Fibroblast of the aortic adventitia (primary cell): ENCODE measurements at regions not wholly inside any gene's neighbourhood (a gene's known extent, or its start where the extent isn't known, plus 50 kb on each side); places are given as distances from the start of the nearest gene placed in this dataset.

Experiments used
- DNase-seq: peaks from one replicate; pipeline ENCODE4 v3.0.0-alpha.2; 2010; ENCODE audit warnings: low read depth
- H3K4me3 ChIP-seq: 2 replicates; pipeline ENCODE4 v1.5.1; 2011; ENCODE audit warnings: low read depth, mild to moderate bottlenecking, control low read depth, low read length, moderate library complexity
- TF ChIP-seq, protein P1 (sequence below): IDR thresholded peaks from 2 replicates; pipeline ENCODE4 v1.5.1; 2011; ENCODE audit warnings: mild to moderate bottlenecking, low read length, control low read depth, inconsistent platforms; ENCODE audit not compliant: insufficient read depth

DNA sequence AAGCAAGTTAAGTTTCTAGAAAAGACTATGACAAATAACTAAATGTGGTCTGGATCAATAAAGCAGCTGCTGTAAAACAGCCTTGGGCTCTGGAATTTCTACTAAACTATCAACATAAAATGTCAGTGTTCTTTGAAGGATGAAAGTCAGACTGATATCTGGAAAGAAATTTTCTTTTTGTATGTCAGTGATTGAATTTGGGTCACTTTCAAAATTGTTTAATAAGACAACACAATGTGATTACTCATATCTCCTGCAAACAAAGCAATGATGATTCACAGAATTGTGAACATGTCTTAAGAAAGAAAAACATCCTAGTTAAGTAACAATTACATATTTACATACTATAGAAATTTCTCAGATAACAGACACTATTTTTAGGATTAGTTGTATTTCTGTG is 826.4 kb downstream of the PLA2G4A start:
- TF ChIP-seq, protein P1, sequence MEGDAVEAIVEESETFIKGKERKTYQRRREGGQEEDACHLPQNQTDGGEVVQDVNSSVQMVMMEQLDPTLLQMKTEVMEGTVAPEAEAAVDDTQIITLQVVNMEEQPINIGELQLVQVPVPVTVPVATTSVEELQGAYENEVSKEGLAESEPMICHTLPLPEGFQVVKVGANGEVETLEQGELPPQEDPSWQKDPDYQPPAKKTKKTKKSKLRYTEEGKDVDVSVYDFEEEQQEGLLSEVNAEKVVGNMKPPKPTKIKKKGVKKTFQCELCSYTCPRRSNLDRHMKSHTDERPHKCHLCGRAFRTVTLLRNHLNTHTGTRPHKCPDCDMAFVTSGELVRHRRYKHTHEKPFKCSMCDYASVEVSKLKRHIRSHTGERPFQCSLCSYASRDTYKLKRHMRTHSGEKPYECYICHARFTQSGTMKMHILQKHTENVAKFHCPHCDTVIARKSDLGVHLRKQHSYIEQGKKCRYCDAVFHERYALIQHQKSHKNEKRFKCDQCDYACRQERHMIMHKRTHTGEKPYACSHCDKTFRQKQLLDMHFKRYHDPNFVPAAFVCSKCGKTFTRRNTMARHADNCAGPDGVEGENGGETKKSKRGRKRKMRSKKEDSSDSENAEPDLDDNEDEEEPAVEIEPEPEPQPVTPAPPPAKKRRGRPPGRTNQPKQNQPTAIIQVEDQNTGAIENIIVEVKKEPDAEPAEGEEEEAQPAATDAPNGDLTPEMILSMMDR: no peak
- H3K4me3 ChIP-seq: no peak overlapping the region
- peak; percentile 5 for DNase-seq

DNA sequence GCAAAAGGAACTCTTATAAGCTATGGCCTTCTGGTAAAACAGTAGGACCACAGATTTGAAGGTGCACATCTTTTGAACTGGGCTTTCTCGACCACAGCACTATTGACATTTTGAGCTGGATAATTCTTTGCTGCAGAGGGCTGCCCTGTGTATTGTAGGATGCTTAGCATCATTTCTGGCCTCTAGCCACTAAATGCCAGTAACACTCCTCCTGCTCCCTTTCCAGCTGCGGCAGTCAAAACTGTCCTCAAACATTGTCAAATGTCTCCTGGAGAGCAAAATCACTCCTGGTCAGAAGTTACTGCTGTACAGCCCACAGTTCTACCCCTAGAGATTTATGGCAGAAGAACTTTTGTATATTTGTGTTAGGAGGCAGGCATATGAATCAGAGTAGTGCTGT is 836.7 kb downstream of the PLA2G4A start:
- DNase-seq: no peak
- H3K4me3 ChIP-seq: no peak overlapping the region
- TF ChIP-seq, protein P1: no peak

DNA sequence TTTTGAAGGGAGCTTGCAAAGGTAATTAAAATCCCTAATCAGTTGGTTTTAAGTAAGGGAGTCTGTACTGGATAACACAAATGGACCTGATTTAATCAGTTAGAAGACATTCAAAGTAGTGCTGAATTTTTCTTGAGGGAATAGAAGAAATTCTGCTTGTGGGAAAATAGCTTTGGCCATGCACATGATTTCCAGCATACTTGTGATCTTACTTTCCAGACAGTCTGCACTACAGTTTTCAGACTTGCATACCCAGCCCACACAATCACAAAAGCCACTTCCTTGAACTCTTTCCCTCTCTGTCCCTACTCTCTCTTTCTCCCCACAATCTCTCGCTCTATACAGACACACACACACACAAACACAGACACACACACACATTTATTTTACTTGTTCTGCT is 852.1 kb downstream of the PLA2G4A start:
- no peak overlapping the region for H3K4me3 ChIP-seq
- DNase-seq: peak; percentile 24

DNA sequence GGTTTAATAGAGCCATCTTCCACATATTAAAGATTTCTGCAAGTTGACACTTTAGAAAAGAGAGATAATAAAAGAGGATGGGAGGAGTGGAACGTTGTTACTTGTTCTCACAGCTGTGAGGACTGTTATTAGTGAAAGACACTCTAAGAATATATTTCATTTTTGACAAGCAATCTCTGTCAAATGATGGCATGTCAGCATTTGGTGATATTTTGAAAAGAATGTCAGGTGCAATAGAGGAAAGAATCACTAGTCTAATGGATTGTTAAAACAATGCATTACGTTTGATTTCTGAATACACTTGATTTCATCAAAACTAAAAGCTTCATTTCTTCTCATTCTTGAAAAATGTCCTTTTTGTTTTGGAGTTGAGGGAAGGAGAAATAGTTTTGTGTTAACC is 853.4 kb downstream of the PLA2G4A start:
- DNase-seq: no peak
- no peak overlapping the region for H3K4me3 ChIP-seq
- TF ChIP-seq, protein P1: no peak

More for the DNA sequence above, 852.1 kb downstream of the PLA2G4A start:
- TF ChIP-seq, protein P1: no peak

DNA sequence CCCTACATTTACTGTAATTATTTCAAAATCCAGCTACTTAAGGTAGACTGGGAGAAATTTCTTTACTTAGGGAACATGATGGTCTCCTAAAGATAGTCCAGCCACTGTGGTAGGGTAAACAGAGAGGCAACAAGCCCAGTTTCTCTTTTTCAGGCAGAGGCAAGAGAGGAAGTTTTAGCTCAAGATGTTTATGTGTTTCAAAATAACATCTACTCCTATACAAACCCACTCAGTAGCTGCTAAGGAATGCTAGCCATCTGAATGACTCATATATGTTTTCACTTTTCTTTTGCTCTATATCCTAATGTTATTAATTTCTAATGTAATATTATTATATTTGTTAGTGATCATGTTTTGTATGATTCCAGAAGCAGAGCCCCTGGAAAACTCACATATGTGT is 856.6 kb downstream of the PLA2G4A start:
- no peak overlapping the region for H3K4me3 ChIP-seq
- TF ChIP-seq, protein P1: no peak
- DNase-seq: peak; percentile 36

DNA sequence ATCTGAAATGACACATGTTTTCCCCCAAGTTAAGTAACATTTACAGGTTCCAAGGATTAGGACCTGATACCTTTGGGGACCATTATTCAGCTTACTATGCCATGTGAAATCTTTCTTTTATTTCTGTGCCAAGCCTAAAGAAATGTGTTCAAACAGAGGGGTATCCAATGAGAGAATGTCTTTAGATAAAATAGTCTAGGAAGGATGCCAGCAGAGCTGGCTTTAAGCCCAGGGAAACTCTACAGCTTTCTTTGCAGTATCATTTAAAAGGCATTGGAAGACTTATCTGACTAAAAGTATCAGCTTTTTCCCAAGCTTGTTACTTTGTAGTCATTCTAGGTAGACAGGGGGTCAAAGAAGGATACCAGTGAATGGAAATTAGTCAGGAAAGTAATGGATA is 860.4 kb downstream of the PLA2G4A start:
- TF ChIP-seq, protein P1: no peak
- peak; percentile 92 for DNase-seq
- no peak overlapping the region for H3K4me3 ChIP-seq

DNA sequence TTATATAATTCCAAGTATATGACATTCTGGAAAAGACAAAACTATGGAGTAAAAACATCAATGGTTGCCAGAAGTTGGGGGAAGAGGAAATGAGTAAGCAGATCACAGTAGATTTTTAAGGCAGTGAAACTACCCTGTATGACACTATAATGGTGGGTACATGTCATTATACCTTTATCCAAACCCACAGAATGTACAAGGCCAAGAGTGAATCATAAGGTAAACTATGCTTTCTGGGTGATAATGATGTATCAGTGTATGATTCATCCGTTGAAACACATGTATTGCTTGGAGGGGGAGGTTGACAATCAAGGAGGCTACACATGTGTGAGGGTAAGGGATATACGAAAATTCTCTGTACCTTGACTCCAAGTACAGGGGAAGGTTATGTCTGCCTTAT is 862.7 kb downstream of the PLA2G4A start:
- no peak overlapping the region for H3K4me3 ChIP-seq
- TF ChIP-seq, protein P1: no peak
- peak; percentile 93 for DNase-seq
